Stimulated activated CD8-positive, alpha-beta memory T cell treated with anti-CD3 and anti-CD28 coated beads, Interleukin-12 subunit alpha, Interleukin-12 subunit beta, amount 100 ng/mL, for 24 hours (primary cell): ENCODE measurements at regions not wholly inside any gene's neighbourhood (a gene's known extent, or its start where the extent isn't known, plus 50 kb on each side); places are given as distances from the start of the nearest gene placed in this dataset.
A peak's percentile ranks its signal among the peaks of the same experiment; 100 is the strongest.
"Not testable (repeated sequence)": the region's sequence is repeated elsewhere in the genome, so short reads cannot be mapped to it uniquely, and the experiment has no call there.

Experiments
- DNase-seq: peaks from one replicate; pipeline ENCODE4 v3.0.0-alpha.2; 2020; ENCODE audit errors: extremely low read depth

GRCh38 chr7:149930374-149931068 is 56.8 kb downstream of the ATP6V0E2 start:
- not testable (repeated sequence) for DNase-seq

- DNase-seq, result not testable (repeated sequence)
These were observed 60.0 kb downstream of the ATP6V0E2 start for GRCh38 chr7:149933776-149934175.

- DNase-seq, result not testable (repeated sequence)
These were observed 73.6 kb downstream of the ATP6V0E2 start for GRCh38 chr7:149947346-149947745.

- not testable (repeated sequence) for DNase-seq
These were observed 74.7 kb downstream of the ATP6V0E2 start for GRCh38 chr7:149948444-149948843.

- DNase-seq, result not testable (repeated sequence)
These were observed 76.3 kb downstream of the ATP6V0E2 start for GRCh38 chr7:149949863-149950577.

GRCh38 chr7:149950578-149950924 is 76.8 kb downstream of the ATP6V0E2 start:
- not testable (repeated sequence) for DNase-seq

GRCh38 chr7:149951579-149951978 is 77.8 kb downstream of the ATP6V0E2 start:
- not testable (repeated sequence) for DNase-seq

GRCh38 chr7:149958880-149959279 is 85.1 kb downstream of the ATP6V0E2 start:
- not testable (repeated sequence) for DNase-seq

GRCh38 chr7:149960863-149961262 is 87.1 kb downstream of the ATP6V0E2 start:
- not testable (repeated sequence) for DNase-seq

GRCh38 chr7:149961878-149962277 is 88.1 kb downstream of the ATP6V0E2 start:
- DNase-seq, result peak; percentile 10

- DNase-seq, result not testable (repeated sequence)
These were observed 89.0 kb downstream of the ATP6V0E2 start for GRCh38 chr7:149962685-149963319.

GRCh38 chr7:149963985-149964384 is 90.2 kb downstream of the ATP6V0E2 start:
- not testable (repeated sequence) for DNase-seq

- not testable (repeated sequence) for DNase-seq
These were observed 92.7 kb downstream of the ATP6V0E2 start for GRCh38 chr7:149966444-149966843.

GRCh38 chr7:149972977-149973376 is 99.2 kb downstream of the ATP6V0E2 start:
- not testable (repeated sequence) for DNase-seq

GRCh38 chr7:149973681-149974080 is 99.9 kb downstream of the ATP6V0E2 start:
- not testable (repeated sequence) for DNase-seq

GRCh38 chr7:149975608-149976007 is 101.8 kb downstream of the ATP6V0E2 start:
- DNase-seq, result not testable (repeated sequence)

GRCh38 chr7:149978537-149978936 is 104.8 kb downstream of the ATP6V0E2 start:
- DNase-seq, result not testable (repeated sequence)

GRCh38 chr7:149978944-149979343 is 105.2 kb downstream of the ATP6V0E2 start:
- not testable (repeated sequence) for DNase-seq

GRCh38 chr7:149982537-149983112 is 108.9 kb downstream of the ATP6V0E2 start:
- DNase-seq, result not testable (repeated sequence)

GRCh38 chr7:149986866-149987265 is 113.1 kb downstream of the ATP6V0E2 start:
- DNase-seq, result not testable (repeated sequence)

- not testable (repeated sequence) for DNase-seq
These were observed 118.0 kb downstream of the ATP6V0E2 start for GRCh38 chr7:149991652-149992302.

GRCh38 chr7:149992366-149992765 is 118.6 kb downstream of the ATP6V0E2 start:
- DNase-seq, result not testable (repeated sequence)
